ENCODE measurements at regions not wholly inside any gene's neighbourhood (a gene's known extent, or its start where the extent isn't known, plus 50 kb on each side); places are given as distances from the start of the nearest gene placed in this dataset.

GRCh38 chr2:173708806-173709205, 256.4 kb downstream of the SP3 start:
- no peak overlapping the region for H3K9ac ChIP-seq (replicated peaks in 1 of 4; ENCODE audit: extremely low read depth in 1 of 4, low read depth in 3 of 4, low read length in 3 of 4)
- no peak overlapping the region for H4K8ac ChIP-seq (ENCODE audit: extremely low read depth, insufficient read depth, low read length)
- ChIA-PET CTCF (ENCODE audit: partially characterized antibody) (interaction anchor here (1.1 kb wide), 1 partner anchor 9 kb away, joined by 3 read pairs; no protein-coding TSS in a partner anchor), POLR2A (ENCODE audit: partially characterized antibody) (no interaction called here)
- no peak overlapping the region for H3K14ac ChIP-seq (ENCODE audit: insufficient read length)
- H3K9me3 ChIP-seq (ENCODE audit: insufficient read depth in 2 of 2, low read depth in 1 of 2, low read length in 1 of 2), result no peaks in the 10 kb centered on the region
- peaks cover 0 to 2% (median 0%) of the 10 kb centered on the region in 4 experiments; a peak in 1 of 7 replicates for H3K4me1 ChIP-seq (replicated peaks in 1 of 4; ENCODE audit: control insufficient read depth in 3 of 4, insufficient read depth in 4 of 4, low read length in 3 of 4)
- H2BK12ac ChIP-seq (ENCODE audit: low read depth, low read length), result no peak overlapping the region
- no peak overlapping the region for H3K23ac ChIP-seq (ENCODE audit: insufficient read length)
- no peak overlapping the region for H3K4me3 ChIP-seq (ENCODE audit: extremely low read depth in 1 of 4, insufficient read depth in 2 of 4, low read depth in 3 of 4, low read length in 4 of 4)
- no peaks in the 10 kb centered on the region for H3K79me2 ChIP-seq (ENCODE audit: control insufficient read depth in 1 of 2, insufficient read depth in 2 of 2, low read length in 2 of 2)
- DNase-seq (ENCODE audit: low read depth in 1 of 2, low spot score in 2 of 2), result no peak
- H3K27me3 ChIP-seq (replicated peaks in 1 of 4; ENCODE audit: control insufficient read depth in 3 of 4, extremely low read depth in 1 of 4, insufficient read depth in 3 of 4, low read length in 3 of 4), result no peaks in the 10 kb centered on the region
- no peak overlapping the region for H3K56ac ChIP-seq (replicated peaks; ENCODE audit: insufficient read length, low read depth, low read length)
- H2AFZ ChIP-seq (ENCODE audit: low read length), result no peak overlapping the region
- FAIRE-seq, result no peak
- H3K36me3 ChIP-seq (ENCODE audit: control insufficient read depth in 2 of 4, insufficient read depth in 4 of 4, low read length in 3 of 4), result no peaks in the 10 kb centered on the region
- 85% methylated on average over 5 of the region's 5 CpGs; no CpG with 5 or more reads in 1 of the 2 experiments for WGBS, 2 experiments (ENCODE audit: extremely low coverage in 1 of 2, insufficient coverage in 1 of 2, insufficient read length in 1 of 2, insufficient replicate concordance in 2 of 2, low coverage in 1 of 2, low lambda C conversion rate in 2 of 2, missing lambda C conversion rate in 1 of 2)
- H3K18ac ChIP-seq (ENCODE audit: extremely low read depth, low read length), result no peak overlapping the region
- no peak overlapping the region for H3K27ac ChIP-seq (ENCODE audit: low read depth, low read length)
- no peak overlapping the region for H3K4ac ChIP-seq (replicated peaks; ENCODE audit: insufficient read length, low read depth, low read length)
- no peak overlapping the region for H2BK120ac ChIP-seq (replicated peaks; ENCODE audit: low read depth, low read length)
- no peak overlapping the region for H2BK20ac ChIP-seq (ENCODE audit: low read length)
- no peak overlapping the region for H4K5ac ChIP-seq (ENCODE audit: insufficient read length, low read depth, low read length)
- no peak overlapping the region for H2BK5ac ChIP-seq (ENCODE audit: low read depth, low read length)
- H4K20me1 ChIP-seq (replicated peaks in 1 of 2; ENCODE audit: control insufficient read depth in 1 of 2, insufficient read depth in 2 of 2, low read length in 2 of 2), result no peaks in the 10 kb centered on the region
- H2BK15ac ChIP-seq (ENCODE audit: low read length), result no peak overlapping the region
- no peak overlapping the region for H3K4me2 ChIP-seq (ENCODE audit: insufficient read depth in 1 of 2, low read depth in 2 of 2, low read length in 2 of 2)
- no peak overlapping the region for H4K91ac ChIP-seq (replicated peaks; ENCODE audit: insufficient read length, low read length)
- no peaks in the 10 kb centered on the region for H3K79me1 ChIP-seq (ENCODE audit: low read depth, low read length)
- no peaks in the 10 kb centered on the region for H3K23me2 ChIP-seq (ENCODE audit: low read depth, low read length)
- no peak overlapping the region for H2AK5ac ChIP-seq (ENCODE audit: low read depth, low read length)
- TF ChIP-seq NRF1 (IDR thresholded peaks at IDR 0.05; ENCODE audit: low read depth, low read length) (no peak), GTF2F1 (IDR thresholded peaks at IDR 0.05; ENCODE audit: borderline replicate concordance, low read depth, low read length) (no peak), RNF2 (IDR thresholded peaks at IDR 0.05; ENCODE audit: borderline replicate concordance, low read depth, low read length, missing control alignments, poor library complexity, severe bottlenecking) (no peak), SIX5 (IDR thresholded peaks at IDR 0.05; ENCODE audit: low read depth, low read length) (no peak), CHD1 (IDR thresholded peaks at IDR 0.05; ENCODE audit: low read depth, low read length) (no peak), RXRA (IDR thresholded peaks at IDR 0.05; ENCODE audit: insufficient read depth, low read depth, low read length) (no peak), YY1 (IDR thresholded peaks at IDR 0.05; ENCODE audit: low read depth, low read length) (no peak), RBBP5 (IDR thresholded peaks at IDR 0.05; ENCODE audit: borderline replicate concordance, low read depth, low read length) (no peak), E2F6 (IDR thresholded peaks at IDR 0.05) (no peak), KDM1A (IDR thresholded peaks at IDR 0.05; ENCODE audit: borderline replicate concordance, low read length) (no peak), CTBP2 (IDR thresholded peaks at IDR 0.05; ENCODE audit: borderline replicate concordance, insufficient read depth, insufficient read length, low read length) (no peak), TAF1 (IDR thresholded peaks at IDR 0.05; ENCODE audit: low read depth, low read length) (no peak), HDAC6 (IDR thresholded peaks at IDR 0.05; ENCODE audit: low read depth, low read length) (no peak), SIN3A (conservative IDR thresholded peaks at IDR 0.05 in 1 of 2, IDR thresholded peaks at IDR 0.05 in 1 of 2; ENCODE audit: low read depth in 1 of 2, low read length in 2 of 2) (no peak)
